ENCODE measurements at regions not wholly inside any gene's neighbourhood (a gene's known extent, or its start where the extent isn't known, plus 50 kb on each side); places are given as distances from the start of the nearest gene placed in this dataset.

DNA sequence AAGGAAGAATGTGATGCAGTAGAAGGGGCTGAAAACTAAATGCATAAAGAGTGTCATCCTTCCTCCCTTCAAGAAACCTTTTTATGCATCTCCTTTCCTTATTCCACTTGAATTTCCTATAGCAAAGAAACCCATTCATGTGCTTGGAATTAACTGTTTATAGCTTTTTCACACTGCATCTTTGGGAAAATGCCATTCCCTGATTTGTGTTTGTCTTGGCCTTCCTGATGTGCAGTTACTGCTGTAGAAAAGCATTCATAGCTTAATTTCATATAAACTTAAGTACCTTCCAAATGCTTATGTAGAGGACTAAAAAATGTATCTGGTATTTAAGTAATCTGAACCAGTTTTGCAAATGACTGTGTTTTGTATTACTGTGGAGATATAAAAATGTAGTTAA lies 61.8 kb downstream of the SDR9C7 start:
- Histone ChIP-seq H3K4me3 (ENCODE audit: extremely low read depth in 1 of 4, insufficient read depth in 2 of 4, low read depth in 3 of 4, low read length in 4 of 4) (no peak overlapping the region), H2BK12ac (ENCODE audit: low read depth, low read length) (no peak overlapping the region), H3K79me2 (ENCODE audit: control insufficient read depth in 1 of 2, insufficient read depth in 2 of 2, low read length in 2 of 2) (no peaks in the 10 kb centered on the region), H3K27me3 (replicated peaks in 1 of 4; ENCODE audit: control insufficient read depth in 3 of 4, extremely low read depth in 1 of 4, insufficient read depth in 3 of 4, low read length in 3 of 4) (no peaks in the 10 kb centered on the region), H3K23ac (ENCODE audit: insufficient read length) (no peak overlapping the region), H2BK15ac (ENCODE audit: low read length) (no peak overlapping the region), H2BK5ac (ENCODE audit: low read depth, low read length) (no peak overlapping the region), H3K36me3 (ENCODE audit: control insufficient read depth in 2 of 4, insufficient read depth in 4 of 4, low read length in 3 of 4) (no peaks in the 10 kb centered on the region), H4K5ac (ENCODE audit: insufficient read length, low read depth, low read length) (no peak overlapping the region), H3K56ac (replicated peaks; ENCODE audit: insufficient read length, low read depth, low read length) (no peak overlapping the region), H3K9me3 (ENCODE audit: insufficient read depth in 2 of 2, low read depth in 1 of 2, low read length in 1 of 2) (peaks cover 11 to 24% of the 10 kb centered on the region in 2 experiments), H3K79me1 (ENCODE audit: low read depth, low read length) (no peaks in the 10 kb centered on the region), H2AFZ (ENCODE audit: low read length) (no peak overlapping the region), H2BK20ac (ENCODE audit: low read length) (no peak overlapping the region), H4K20me1 (replicated peaks in 1 of 2; ENCODE audit: control insufficient read depth in 1 of 2, insufficient read depth in 2 of 2, low read length in 2 of 2) (no peaks in the 10 kb centered on the region), H3K4me2 (ENCODE audit: insufficient read depth in 1 of 2, low read depth in 2 of 2, low read length in 2 of 2) (no peak overlapping the region), H3K18ac (ENCODE audit: extremely low read depth, low read length) (no peak overlapping the region), H2BK120ac (replicated peaks; ENCODE audit: low read depth, low read length) (no peak overlapping the region), H3K14ac (ENCODE audit: insufficient read length) (no peak overlapping the region), H3K23me2 (ENCODE audit: low read depth, low read length) (no peaks in the 10 kb centered on the region), H3K9ac (replicated peaks in 1 of 4; ENCODE audit: extremely low read depth in 1 of 4, low read depth in 3 of 4, low read length in 3 of 4) (peak overlapping the region in 1 of 4 experiments; percentile 34; a peak in 1 of 7 replicates), H4K91ac (replicated peaks; ENCODE audit: insufficient read length, low read length) (no peak overlapping the region), H2AK5ac (ENCODE audit: low read depth, low read length) (no peak overlapping the region), H4K8ac (ENCODE audit: extremely low read depth, insufficient read depth, low read length) (no peak overlapping the region), H3K4ac (replicated peaks; ENCODE audit: insufficient read length, low read depth, low read length) (no peak overlapping the region), H3K27ac (ENCODE audit: low read depth, low read length) (no peak overlapping the region), H3K4me1 (replicated peaks in 1 of 4; ENCODE audit: control insufficient read depth in 3 of 4, insufficient read depth in 4 of 4, low read length in 3 of 4) (peaks cover 0 to 4% (median 0%) of the 10 kb centered on the region in 4 experiments; a peak in 2 of 7 replicates)
- TF ChIP-seq TAF7 (optimal IDR thresholded peaks at IDR 0.05; ENCODE audit: borderline replicate concordance, low read depth, low read length), result no peak
- no peak for TF ChIP-seq SIX5 (IDR thresholded peaks at IDR 0.05; ENCODE audit: low read depth, low read length)
- no peak for TF ChIP-seq HDAC6 (IDR thresholded peaks at IDR 0.05; ENCODE audit: low read depth, low read length)
- TF ChIP-seq, protein P1, sequence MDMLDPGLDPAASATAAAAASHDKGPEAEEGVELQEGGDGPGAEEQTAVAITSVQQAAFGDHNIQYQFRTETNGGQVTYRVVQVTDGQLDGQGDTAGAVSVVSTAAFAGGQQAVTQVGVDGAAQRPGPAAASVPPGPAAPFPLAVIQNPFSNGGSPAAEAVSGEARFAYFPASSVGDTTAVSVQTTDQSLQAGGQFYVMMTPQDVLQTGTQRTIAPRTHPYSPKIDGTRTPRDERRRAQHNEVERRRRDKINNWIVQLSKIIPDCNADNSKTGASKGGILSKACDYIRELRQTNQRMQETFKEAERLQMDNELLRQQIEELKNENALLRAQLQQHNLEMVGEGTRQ (IDR thresholded peaks at IDR 0.05; ENCODE audit: low read length), result no peak
- no peak for TF ChIP-seq EZH2 (IDR thresholded peaks at IDR 0.05; ENCODE audit: low read depth, low read length, severe bottlenecking)
- no peak for TF ChIP-seq RXRA (IDR thresholded peaks at IDR 0.05; ENCODE audit: insufficient read depth, low read depth, low read length)
- TF ChIP-seq ZNF274 (IDR thresholded peaks at IDR 0.05; ENCODE audit: borderline replicate concordance, extremely low read depth, low read length), result no peak
- TF ChIP-seq SP4 (IDR thresholded peaks at IDR 0.05; ENCODE audit: low read length), result no peak
- no peak for TF ChIP-seq ATF3 (IDR thresholded peaks at IDR 0.05; ENCODE audit: insufficient read depth, low read depth, low read length)
- TF ChIP-seq KDM4A (IDR thresholded peaks at IDR 0.05; ENCODE audit: low read depth, low read length, severe bottlenecking), result no peak
- TF ChIP-seq SIN3A (conservative IDR thresholded peaks at IDR 0.05 in 1 of 2, IDR thresholded peaks at IDR 0.05 in 1 of 2; ENCODE audit: low read depth in 1 of 2, low read length in 2 of 2), result no peak
- no peak for TF ChIP-seq GABPA (IDR thresholded peaks at IDR 0.05; ENCODE audit: borderline replicate concordance, insufficient read depth, low read length)
- no peak for TF ChIP-seq SIRT6 (IDR thresholded peaks at IDR 0.05; ENCODE audit: low read length)
- no peak for FAIRE-seq
- POLR2A ChIA-PET (ENCODE audit: partially characterized antibody), result no interaction called here
- no peak for DNase-seq (ENCODE audit: low read depth in 1 of 2, low spot score in 2 of 2)
- CTCF ChIA-PET (ENCODE audit: partially characterized antibody), result interaction anchor here (0.7 to 1.6 kb wide), 5 partner anchors 11 to 114 kb away, joined by 3 to 6 read pairs (median 3); no protein-coding TSS in a partner anchor
